AG04449 (cell line): ENCODE measurements at regions not wholly inside any gene's neighbourhood (a gene's known extent, or its start where the extent isn't known, plus 50 kb on each side); places are given as distances from the start of the nearest gene placed in this dataset.
"Not testable (repeated sequence)": the region's sequence is repeated elsewhere in the genome, so short reads cannot be mapped to it uniquely, and the experiment has no call there.

Experiments used
- CTCF ChIA-PET: fragments of 350-600 bp; formaldehyde crosslinking; extraction: SDS; loops from one replicate; lab custom pipeline; 2021; ENCODE audit warnings: antibody characterized with exemption; lab: Yijun Ruan, JAX
- POLR2A ChIA-PET: fragments of 400-600, 350-600 bp; formaldehyde crosslinking; extraction: SDS; loops from one replicate; lab custom pipeline; 2020; ENCODE audit warnings: antibody characterized with exemption, inconsistent platforms; lab: Yijun Ruan, JAX
- DNase-seq: peaks from one replicate; pipeline ENCODE4 v3.0.0-alpha.2; 2010; ENCODE audit warnings: low read depth, low spot score
- H3K4me3 ChIP-seq: 2 replicates; pipeline ENCODE4 v1.5.1; 2011; ENCODE audit warnings: low read depth, mild to moderate bottlenecking, control low read depth, low read length
- TF ChIP-seq, protein P1 (sequence below): IDR thresholded peaks from one replicate; pipeline ENCODE4 v1.5.1; 2011; ENCODE audit warnings: mild to moderate bottlenecking, moderate library complexity, low read length, control low read depth, inconsistent platforms; ENCODE audit not compliant: insufficient read depth; ENCODE audit errors: missing control alignments

DNA sequence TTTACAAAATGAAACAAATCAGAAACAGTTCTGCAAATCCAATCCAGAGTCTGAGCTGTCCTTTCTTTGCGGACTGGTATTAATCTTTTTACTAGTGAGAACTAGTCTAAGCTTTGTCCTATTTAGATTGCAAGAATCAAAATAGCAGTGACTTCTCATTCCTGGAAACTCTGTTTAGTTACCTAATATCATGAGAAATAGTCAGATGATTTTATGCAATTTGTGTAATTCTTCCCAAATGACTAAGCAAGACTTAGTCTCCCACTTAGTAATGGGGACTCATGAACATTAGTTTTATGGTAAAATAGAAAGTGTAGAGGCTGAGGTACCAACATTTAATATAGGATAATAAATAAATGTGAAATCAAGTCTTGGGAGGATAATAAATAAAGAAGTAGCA is 341.3 kb downstream of the DNAJB9 start:
- TF ChIP-seq, protein P1, sequence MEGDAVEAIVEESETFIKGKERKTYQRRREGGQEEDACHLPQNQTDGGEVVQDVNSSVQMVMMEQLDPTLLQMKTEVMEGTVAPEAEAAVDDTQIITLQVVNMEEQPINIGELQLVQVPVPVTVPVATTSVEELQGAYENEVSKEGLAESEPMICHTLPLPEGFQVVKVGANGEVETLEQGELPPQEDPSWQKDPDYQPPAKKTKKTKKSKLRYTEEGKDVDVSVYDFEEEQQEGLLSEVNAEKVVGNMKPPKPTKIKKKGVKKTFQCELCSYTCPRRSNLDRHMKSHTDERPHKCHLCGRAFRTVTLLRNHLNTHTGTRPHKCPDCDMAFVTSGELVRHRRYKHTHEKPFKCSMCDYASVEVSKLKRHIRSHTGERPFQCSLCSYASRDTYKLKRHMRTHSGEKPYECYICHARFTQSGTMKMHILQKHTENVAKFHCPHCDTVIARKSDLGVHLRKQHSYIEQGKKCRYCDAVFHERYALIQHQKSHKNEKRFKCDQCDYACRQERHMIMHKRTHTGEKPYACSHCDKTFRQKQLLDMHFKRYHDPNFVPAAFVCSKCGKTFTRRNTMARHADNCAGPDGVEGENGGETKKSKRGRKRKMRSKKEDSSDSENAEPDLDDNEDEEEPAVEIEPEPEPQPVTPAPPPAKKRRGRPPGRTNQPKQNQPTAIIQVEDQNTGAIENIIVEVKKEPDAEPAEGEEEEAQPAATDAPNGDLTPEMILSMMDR = no peak
- ChIA-PET POLR2A (no interaction called here), CTCF (no interaction called here)
- no peak for DNase-seq
- no peak overlapping the region for H3K4me3 ChIP-seq

DNA sequence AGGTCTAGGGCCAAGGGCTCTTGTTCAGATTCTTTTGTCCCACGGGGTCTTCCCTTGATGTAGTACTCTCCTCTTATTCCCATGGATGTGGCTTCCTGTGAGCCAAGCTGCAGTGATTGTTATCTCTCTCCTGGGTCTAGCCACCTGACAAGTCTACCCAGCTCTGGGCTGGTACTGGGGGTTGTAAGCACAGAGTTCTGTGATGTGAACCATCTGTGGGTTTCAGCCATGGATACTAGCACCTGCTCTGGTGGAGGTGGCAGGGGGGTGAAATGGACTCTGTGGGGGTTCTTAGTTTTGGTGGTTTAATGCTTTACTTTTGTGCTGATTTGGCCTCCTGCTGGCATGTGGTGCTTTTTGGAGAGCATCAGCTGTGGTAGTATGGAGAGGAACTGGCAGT is 350.8 kb downstream of the DNAJB9 start:
- TF ChIP-seq, protein P1 = no peak
- CTCF ChIA-PET = no interaction called here
- DNase-seq = no peak
- H3K4me3 ChIP-seq = no peak overlapping the region
- POLR2A ChIA-PET = no interaction called here

DNA sequence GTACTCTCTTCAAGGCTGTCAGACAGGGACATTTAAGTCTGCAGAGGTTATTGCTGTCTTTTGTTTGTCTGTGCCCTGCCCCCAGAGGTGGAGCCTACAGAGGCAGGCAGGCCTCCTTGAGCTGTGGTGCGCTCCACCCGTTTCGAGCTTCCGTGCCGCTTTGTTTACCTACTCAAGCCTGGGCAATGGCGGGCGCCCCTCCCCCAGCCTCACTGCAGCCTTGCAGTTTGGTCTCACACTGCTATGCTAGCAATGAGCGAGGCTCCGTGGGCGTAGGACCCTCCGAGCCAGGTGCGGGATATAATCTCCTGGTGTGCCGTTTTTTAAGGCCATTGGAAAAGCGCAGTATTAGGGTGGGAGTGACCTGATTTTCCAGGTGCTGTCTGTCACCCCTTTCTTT is 373.4 kb downstream of the DNAJB9 start:
- POLR2A ChIA-PET, H3K4me3 ChIP-seq, CTCF ChIA-PET, DNase-seq: not testable (repeated sequence)

- ChIA-PET CTCF (no interaction called here), POLR2A (no interaction called here)
- no peak overlapping the region for H3K4me3 ChIP-seq
Measured at GRCh38 chr7:108947526-108947925, 377.9 kb downstream of the DNAJB9 start.

GRCh38 chr7:108972004-108972403 is 402.3 kb downstream of the DNAJB9 start:
- CTCF ChIA-PET = no interaction called here

More at GRCh38 chr7:108947526-108947925, 377.9 kb downstream of the DNAJB9 start:
- DNase-seq = no peak
- TF ChIP-seq, protein P1 = no peak

DNA sequence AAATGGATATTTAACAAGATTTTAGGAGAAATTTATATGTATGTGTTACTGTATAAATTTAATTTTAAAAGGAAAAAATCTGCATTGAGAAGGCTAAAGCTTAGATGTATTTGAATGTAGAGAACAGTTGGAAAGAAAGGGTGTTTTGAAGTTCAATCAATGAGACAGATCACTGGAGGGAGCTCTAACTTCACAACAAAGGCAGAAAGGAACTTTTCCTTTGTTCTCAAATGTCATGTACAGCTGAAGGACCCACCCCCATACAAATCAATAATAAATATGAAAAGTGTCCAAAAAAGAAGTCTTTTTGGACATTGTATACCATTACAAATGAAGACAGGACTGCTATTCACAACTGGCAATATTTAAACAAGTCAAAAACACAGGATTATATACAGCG is 403.4 kb downstream of the DNAJB9 start:
- ChIA-PET POLR2A (no interaction called here), CTCF (no interaction called here)
- DNase-seq = no peak

More at GRCh38 chr7:108972004-108972403, 402.3 kb downstream of the DNAJB9 start:
- H3K4me3 ChIP-seq = no peak overlapping the region
- POLR2A ChIA-PET = no interaction called here
- no peak for DNase-seq
- TF ChIP-seq, protein P1 = no peak

GRCh38 chr7:108974641-108975040 is 405.0 kb downstream of the DNAJB9 start:
- H3K4me3 ChIP-seq = no peak overlapping the region
- ChIA-PET POLR2A (no interaction called here), CTCF (no interaction called here)
- TF ChIP-seq, protein P1 = no peak
- no peak for DNase-seq

More for the DNA sequence above, 403.4 kb downstream of the DNAJB9 start:
- TF ChIP-seq, protein P1 = no peak
- no peak overlapping the region for H3K4me3 ChIP-seq
